ENCODE measurements at regions not wholly inside any gene's neighbourhood (a gene's known extent, or its start where the extent isn't known, plus 50 kb on each side); places are given as distances from the start of the nearest gene placed in this dataset.

- Histone ChIP-seq H3K36me3 (no peaks in the 10 kb centered on the region), H3K4me1 (no peaks in the 10 kb centered on the region), H3K27ac (no peak overlapping the region), H3K27me3 (no peaks in the 10 kb centered on the region), H3K9me3 (no peaks in the 10 kb centered on the region), H3K4me3 (no peak overlapping the region)
- TF ChIP-seq, protein P1, sequence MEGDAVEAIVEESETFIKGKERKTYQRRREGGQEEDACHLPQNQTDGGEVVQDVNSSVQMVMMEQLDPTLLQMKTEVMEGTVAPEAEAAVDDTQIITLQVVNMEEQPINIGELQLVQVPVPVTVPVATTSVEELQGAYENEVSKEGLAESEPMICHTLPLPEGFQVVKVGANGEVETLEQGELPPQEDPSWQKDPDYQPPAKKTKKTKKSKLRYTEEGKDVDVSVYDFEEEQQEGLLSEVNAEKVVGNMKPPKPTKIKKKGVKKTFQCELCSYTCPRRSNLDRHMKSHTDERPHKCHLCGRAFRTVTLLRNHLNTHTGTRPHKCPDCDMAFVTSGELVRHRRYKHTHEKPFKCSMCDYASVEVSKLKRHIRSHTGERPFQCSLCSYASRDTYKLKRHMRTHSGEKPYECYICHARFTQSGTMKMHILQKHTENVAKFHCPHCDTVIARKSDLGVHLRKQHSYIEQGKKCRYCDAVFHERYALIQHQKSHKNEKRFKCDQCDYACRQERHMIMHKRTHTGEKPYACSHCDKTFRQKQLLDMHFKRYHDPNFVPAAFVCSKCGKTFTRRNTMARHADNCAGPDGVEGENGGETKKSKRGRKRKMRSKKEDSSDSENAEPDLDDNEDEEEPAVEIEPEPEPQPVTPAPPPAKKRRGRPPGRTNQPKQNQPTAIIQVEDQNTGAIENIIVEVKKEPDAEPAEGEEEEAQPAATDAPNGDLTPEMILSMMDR (IDR thresholded peaks at IDR 0.05) = no peak
- TF ChIP-seq POLR2AphosphoS5 (IDR thresholded peaks at IDR 0.05) = no peak
- WGBS, 2 donors = 70 to 73% methylated on average over 2 of the region's 2 CpGs
- DNase-seq (no peak), ATAC-seq (ENCODE audit: low FRiP score in 2 of 2) (no peak)
These were observed 175.3 kb upstream of the TCF4 start for GRCh38 chr18:55763298-55763697.

GRCh38 chr18:55762424-55762823, 174.4 kb upstream of the TCF4 start:
- no peaks in the 10 kb centered on the region for H3K27me3 ChIP-seq
- DNase-seq = no peak
- no peaks in the 10 kb centered on the region for H3K4me1 ChIP-seq
- TF ChIP-seq POLR2AphosphoS5 (IDR thresholded peaks at IDR 0.05) (no peak), EP300 (IDR thresholded peaks at IDR 0.05) (no peak), POLR2A (IDR thresholded peaks at IDR 0.05) (no peak)
- TF ChIP-seq, protein P1 (IDR thresholded peaks at IDR 0.05) = no peak
- no peak for ATAC-seq (ENCODE audit: low FRiP score in 2 of 2)
- H3K4me3 ChIP-seq = no peak overlapping the region
- H3K9me3 ChIP-seq = no peaks in the 10 kb centered on the region
- H3K27ac ChIP-seq = no peak overlapping the region
- no peaks in the 10 kb centered on the region for H3K36me3 ChIP-seq
- WGBS, 2 donors = 78 to 89% methylated on average over 3 of the region's 3 CpGs

- H3K36me3 ChIP-seq = no peaks in the 10 kb centered on the region
- no peak for ATAC-seq (ENCODE audit: low FRiP score in 2 of 2)
- H3K27ac ChIP-seq = no peak overlapping the region
- no peaks in the 10 kb centered on the region for H3K27me3 ChIP-seq
- no peaks in the 10 kb centered on the region for H3K4me1 ChIP-seq
- 53 to 58% methylated on average over 4 of the region's 4 CpGs for WGBS, 2 donors
- H3K9me3 ChIP-seq = no peaks in the 10 kb centered on the region
- DNase-seq = no peak
- H3K4me3 ChIP-seq = no peak overlapping the region
- no peak for TF ChIP-seq POLR2A (IDR thresholded peaks at IDR 0.05)
- TF ChIP-seq POLR2AphosphoS5 (IDR thresholded peaks at IDR 0.05) = no peak
- TF ChIP-seq, protein P1 (IDR thresholded peaks at IDR 0.05) = no peak
- no peak for TF ChIP-seq EP300 (IDR thresholded peaks at IDR 0.05)
These were observed 165.8 kb upstream of the TCF4 start for GRCh38 chr18:55753643-55754263.

- Histone ChIP-seq H3K27ac (no peak overlapping the region), H3K4me3 (no peak overlapping the region), H3K27me3 (no peaks in the 10 kb centered on the region), H3K4me1 (no peaks in the 10 kb centered on the region), H3K36me3 (no peaks in the 10 kb centered on the region), H3K9me3 (no peaks in the 10 kb centered on the region)
- ATAC-seq (ENCODE audit: low FRiP score in 2 of 2) (no peak), DNase-seq (no peak)
- 93 to 95% methylated on average over 4 of the region's 4 CpGs for WGBS, 2 donors
- TF ChIP-seq EP300 (IDR thresholded peaks at IDR 0.05) (no peak), POLR2AphosphoS5 (IDR thresholded peaks at IDR 0.05) (no peak), POLR2A (IDR thresholded peaks at IDR 0.05) (no peak)
- TF ChIP-seq, protein P1 (IDR thresholded peaks at IDR 0.05) = no peak
These were observed 163.5 kb upstream of the TCF4 start for GRCh38 chr18:55751476-55751875.

DNA sequence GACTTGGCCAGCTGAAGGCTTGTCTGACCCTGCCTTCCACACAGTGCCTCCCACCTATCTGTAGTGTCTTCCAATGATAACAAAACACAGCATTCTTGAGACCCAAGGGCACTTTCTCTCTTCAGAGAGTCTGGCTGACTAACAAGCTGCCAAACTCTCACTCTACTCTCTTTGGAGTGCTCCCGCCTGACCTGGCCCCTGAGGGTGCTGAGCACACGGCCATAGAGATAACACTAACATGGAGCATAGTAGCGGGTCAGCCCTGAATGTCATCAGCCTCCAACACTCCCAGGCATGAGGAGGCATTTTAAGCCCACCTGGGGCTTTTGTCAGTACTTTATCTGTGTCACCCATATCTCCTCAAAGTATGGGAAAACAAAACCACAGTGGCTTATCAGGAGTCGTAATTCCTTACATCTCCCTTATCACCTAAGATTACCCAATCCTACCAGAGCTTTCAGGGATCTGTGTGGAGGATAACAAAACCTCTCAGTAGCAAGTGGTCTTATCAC, 160.3 kb upstream of the TCF4 start:
- TF ChIP-seq POLR2A (IDR thresholded peaks at IDR 0.05) (no peak), EP300 (IDR thresholded peaks at IDR 0.05) (no peak), POLR2AphosphoS5 (IDR thresholded peaks at IDR 0.05) (no peak)
- TF ChIP-seq, protein P1 (IDR thresholded peaks at IDR 0.05) = no peak
- no peaks in the 10 kb centered on the region for H3K36me3 ChIP-seq
- H3K9me3 ChIP-seq = no peaks in the 10 kb centered on the region
- DNase-seq (no peak), ATAC-seq (ENCODE audit: low FRiP score in 2 of 2) (no peak)
- H3K27me3 ChIP-seq = no peaks in the 10 kb centered on the region
- WGBS, 2 donors = 72 to 78% methylated on average over 4 of the region's 4 CpGs
- no peak overlapping the region for H3K27ac ChIP-seq
- no peaks in the 10 kb centered on the region for H3K4me1 ChIP-seq
- no peak overlapping the region for H3K4me3 ChIP-seq
